Type B pancreatic cell (in vitro differentiated cells): ENCODE measurements at regions not wholly inside any gene's neighbourhood (a gene's known extent, or its start where the extent isn't known, plus 50 kb on each side); places are given as distances from the start of the nearest gene placed in this dataset.
"Not testable (repeated sequence)": the region's sequence is repeated elsewhere in the genome, so short reads cannot be mapped to it uniquely, and the experiment has no call there.

Experiments used
- DNase-seq: peaks from one replicate; pipeline ENCODE4 v3.0.0; 2021; ENCODE audit warnings: mixed read lengths; ENCODE audit not compliant: unreplicated experiment; ENCODE audit errors: extremely low spot score
- H3K27ac Mint-ChIP-seq: 2 replicates; pipeline ENCODE4 v1.8.0; 2021; ENCODE audit warnings: mild to moderate bottlenecking, mixed read lengths
- H3K27me3 Mint-ChIP-seq: 2 replicates; pipeline ENCODE4 v1.8.0; 2021; ENCODE audit warnings: mixed read lengths
- H3K36me3 Mint-ChIP-seq: 2 replicates; pipeline ENCODE4 v1.8.0; 2021; ENCODE audit warnings: mixed read lengths
- H3K4me1 Mint-ChIP-seq: one replicate; pipeline ENCODE4 v1.8.0; 2021; ENCODE audit warnings: mixed read lengths; ENCODE audit not compliant: unreplicated experiment
- H3K4me3 Mint-ChIP-seq: 2 replicates; pipeline ENCODE4 v1.8.0; 2021; ENCODE audit warnings: mild to moderate bottlenecking, mixed read lengths
- H3K9me3 Mint-ChIP-seq: 2 replicates; pipeline ENCODE4 v1.8.0; 2021; ENCODE audit warnings: mixed read lengths
- CTCF ChIP-seq: fragments of 200-600 bp; sonication (generic); conservative IDR thresholded peaks from 2 replicates; pipeline ENCODE4 v1.5.0; 2021; ENCODE audit warnings: antibody characterized with exemption, mild to moderate bottlenecking

- DNase-seq: no peak
- H3K4me1 Mint-ChIP-seq: no peaks in the 10 kb centered on the region
- no peak overlapping the region for H3K4me3 Mint-ChIP-seq
- H3K36me3 Mint-ChIP-seq: no peaks in the 10 kb centered on the region
- H3K27me3 Mint-ChIP-seq: no peaks in the 10 kb centered on the region
- no peak for TF ChIP-seq CTCF
- H3K27ac Mint-ChIP-seq: no peak overlapping the region
- H3K9me3 Mint-ChIP-seq: no peaks in the 10 kb centered on the region
These were observed 72.3 kb upstream of the POGK start for GRCh38 chr1:166766942-166767341.

GRCh38 chr1:166784646-166785045 is 54.6 kb upstream of the POGK start:
- not testable (repeated sequence) for H3K9me3 Mint-ChIP-seq, DNase-seq, H3K36me3 Mint-ChIP-seq, H3K4me3 Mint-ChIP-seq, H3K27me3 Mint-ChIP-seq, H3K4me1 Mint-ChIP-seq, H3K27ac Mint-ChIP-seq

- H3K36me3 Mint-ChIP-seq: no peaks in the 10 kb centered on the region
- H3K9me3 Mint-ChIP-seq: no peaks in the 10 kb centered on the region
- no peak for TF ChIP-seq CTCF
- DNase-seq: no peak
- H3K27ac Mint-ChIP-seq: no peak overlapping the region
- no peaks in the 10 kb centered on the region for H3K4me1 Mint-ChIP-seq
- H3K27me3 Mint-ChIP-seq: peaks cover 5% of the 10 kb centered on the region
- H3K4me3 Mint-ChIP-seq: no peak overlapping the region
These were observed 53.3 kb upstream of the POGK start for GRCh38 chr1:166785987-166786386.

GRCh38 chr1:166789286-166789685 is 50.0 kb upstream of the POGK start:
- no peaks in the 10 kb centered on the region for H3K9me3 Mint-ChIP-seq
- H3K27ac Mint-ChIP-seq: no peak overlapping the region
- no peak for DNase-seq
- no peaks in the 10 kb centered on the region for H3K27me3 Mint-ChIP-seq
- H3K4me3 Mint-ChIP-seq: no peak overlapping the region
- H3K36me3 Mint-ChIP-seq: no peaks in the 10 kb centered on the region
- no peak for TF ChIP-seq CTCF
- H3K4me1 Mint-ChIP-seq: no peaks in the 10 kb centered on the region
